ENCODE measurements at regions not wholly inside any gene's neighbourhood (a gene's known extent, or its start where the extent isn't known, plus 50 kb on each side); places are given as distances from the start of the nearest gene placed in this dataset.

- TF ChIP-seq CTCF (IDR thresholded peaks at IDR 0.05; ENCODE audit: low read depth, low read length, missing input control) (no peak), REST (IDR thresholded peaks at IDR 0.05) (no peak), EGR1 (IDR thresholded peaks at IDR 0.05; ENCODE audit: low read depth in 2 of 2) (no peak), GABPA (IDR thresholded peaks at IDR 0.05 in 1 of 2, conservative IDR thresholded peaks at IDR 0.05 in 1 of 2) (no peak), RAD21 (IDR thresholded peaks at IDR 0.05) (no peak), YY1 (IDR thresholded peaks at IDR 0.05) (no peak), JUND (IDR thresholded peaks at IDR 0.05) (no peak), FOXA1 (IDR thresholded peaks at IDR 0.05) (no peak)
Observed at GRCh38 chr4:133623847-133624246, 474.8 kb downstream of the PCDH10 start.
